Lung (tissue), 11 donors: ENCODE measurements at regions not wholly inside any gene's neighbourhood (a gene's known extent, or its start where the extent isn't known, plus 50 kb on each side); places are given as distances from the start of the nearest gene placed in this dataset.

Experiments used
- ATAC-seq: fragments of 200-7000 bp; cut with Tn5 transposase; one replicate; pipeline ENCODE4 v1.9.1; 2020; ENCODE audit warnings: moderate number of reproducible peaks; ENCODE audit not compliant: insufficient read depth, low FRiP score
- DNase-seq, 3 donors: peaks; one replicate each; pipeline ENCODE4 v3.0.0-alpha.2; 2013 to 2017
- H3K27ac ChIP-seq, 2 donors: one replicate each; pipeline ENCODE4 v1.5.1; 2013; ENCODE audit warnings: mild to moderate bottlenecking in 2 of 2, moderate library complexity in 2 of 2, control low read depth in 1 of 2, inconsistent platforms in 1 of 2, low read depth in 1 of 2, low read length in 1 of 2
- H3K27me3 ChIP-seq, 3 donors: one replicate each; pipeline ENCODE4 v1.5.1; 2013; ENCODE audit warnings: low read length in 2 of 3; ENCODE audit not compliant: control insufficient read depth in 3 of 3, insufficient read depth in 3 of 3
- H3K36me3 ChIP-seq, 4 donors: one replicate each; pipeline ENCODE4 v1.5.1; 2013; ENCODE audit warnings: low read length in 4 of 4, mild to moderate bottlenecking in 1 of 4, moderate library complexity in 1 of 4; ENCODE audit not compliant: control insufficient read depth in 4 of 4, insufficient read depth in 4 of 4
- H3K4me1 ChIP-seq, 5 donors: one replicate each; pipeline ENCODE4 v1.5.1; 2013; ENCODE audit warnings: low read length in 5 of 5, mild to moderate bottlenecking in 2 of 5, moderate library complexity in 1 of 5; ENCODE audit not compliant: control insufficient read depth in 5 of 5, insufficient read depth in 5 of 5
- H3K4me3 ChIP-seq: one replicate; pipeline ENCODE4 v1.5.1; 2013; ENCODE audit warnings: mild to moderate bottlenecking, control low read depth, moderate library complexity
- H3K9ac ChIP-seq, 2 donors: one replicate each; pipeline ENCODE4 v1.5.1; 2013; ENCODE audit warnings: low read length in 2 of 2, control low read depth in 1 of 2; ENCODE audit not compliant: insufficient read depth in 1 of 2
- H3K9me3 ChIP-seq, 4 donors: one replicate each; pipeline ENCODE4 v1.5.1; 2013; ENCODE audit warnings: low read length in 3 of 4, mild to moderate bottlenecking in 1 of 4, moderate library complexity in 1 of 4; ENCODE audit not compliant: control insufficient read depth in 4 of 4, insufficient read depth in 3 of 4
- CTCF ChIP-seq: IDR thresholded peaks from 2 replicates; pipeline ENCODE4 v1.5.1; 2012; ENCODE audit warnings: mild to moderate bottlenecking; ENCODE audit errors: control extremely low read depth, extremely low read depth
- WGBS, 2 donors: extraction: QIAGEN DNeasy Blood & Tissue Kit; methylation state at CpG; one replicate each; pipeline ENCODE4 v1.1.7; 2013; 5-methylcytosine and 5-hydroxymethylcytosine counted together
- donor health status: control.
- donor health status: control.
- donor health status: Bipolar disorder and iron deficiency.
- donor health status: healthy.
- donor health status: DM: yes; HTN: yes; CAD: no.

- Histone ChIP-seq H3K27me3 (peaks cover 0 to 4% (median 0%) of the 10 kb centered on the region in 3 donors), H3K27ac (no peak overlapping the region), H3K4me1 (no peaks in the 10 kb centered on the region), H3K9me3 (no peaks in the 10 kb centered on the region), H3K36me3 (no peaks in the 10 kb centered on the region), H3K4me3 (no peak overlapping the region), H3K9ac (no peak overlapping the region)
- TF ChIP-seq CTCF = no peak
- 91 to 92% methylated on average over 6 of the region's 6 CpGs for WGBS, 2 donors
- no peak for DNase-seq
- ATAC-seq = no peak
These were observed 234.1 kb upstream of the TSHZ2 start for GRCh38 chr20:52738081-52738480.

GRCh38 chr20:52736507-52736906 lies 235.7 kb upstream of the TSHZ2 start:
- no peak for DNase-seq
- no peak for TF ChIP-seq CTCF
- Histone ChIP-seq H3K27ac (no peak overlapping the region), H3K27me3 (peaks cover 0 to 4% (median 0%) of the 10 kb centered on the region in 3 donors), H3K9ac (no peak overlapping the region), H3K4me1 (no peaks in the 10 kb centered on the region), H3K9me3 (no peaks in the 10 kb centered on the region), H3K4me3 (no peak overlapping the region), H3K36me3 (no peaks in the 10 kb centered on the region)
- 83 to 90% methylated on average over 2 of the region's 2 CpGs for WGBS, 2 donors
- no peak for ATAC-seq

- ATAC-seq = no peak
- H3K4me1 ChIP-seq = no peaks in the 10 kb centered on the region
- DNase-seq = peak; percentile 20 to 50 (median 49)
- H3K9me3 ChIP-seq = peaks cover 0 to 5% (median 0%) of the 10 kb centered on the region in 4 donors
- no peak overlapping the region for H3K27ac ChIP-seq
- peaks cover 0 to 2% (median 0%) of the 10 kb centered on the region in 3 donors for H3K27me3 ChIP-seq
- WGBS, 2 donors = 49 to 51% methylated on average over 3 of the region's 3 CpGs
- no peaks in the 10 kb centered on the region for H3K36me3 ChIP-seq
- H3K9ac ChIP-seq = no peak overlapping the region
- no peak overlapping the region for H3K4me3 ChIP-seq
- no peak for TF ChIP-seq CTCF
These were observed 241.1 kb upstream of the TSHZ2 start for GRCh38 chr20:52731093-52731492.
